SJSA1 (cell line): ENCODE measurements at regions not wholly inside any gene's neighbourhood (a gene's known extent, or its start where the extent isn't known, plus 50 kb on each side); places are given as distances from the start of the nearest gene placed in this dataset.
"Not testable (repeated sequence)": the region's sequence is repeated elsewhere in the genome, so short reads cannot be mapped to it uniquely, and the experiment has no call there.

Source experiments
- DNase-seq, 2 experiments: peaks; one replicate each; pipeline ENCODE4 v3.0.0-alpha.2; 2015 to 2020; ENCODE audit warnings: low spot score in 2 of 2, low read depth in 1 of 2
- H3K27ac ChIP-seq: fragments of 250-450 bp; sonication (Bioruptor Pico); 2 replicates; pipeline ENCODE4 v1.5.1; 2020; ENCODE audit warnings: mild to moderate bottlenecking, moderate library complexity
- H3K27me3 ChIP-seq: fragments of 250-450 bp; sonication (Bioruptor Pico); replicated peaks from 2 replicates; pipeline ENCODE4 v1.5.1; 2020; ENCODE audit warnings: mild to moderate bottlenecking, moderate library complexity
- H3K36me3 ChIP-seq: fragments of 250-450 bp; sonication (Bioruptor Pico); 2 replicates; pipeline ENCODE4 v1.5.1; 2020; ENCODE audit warnings: mild to moderate bottlenecking
- H3K4me1 ChIP-seq: fragments of 250-450 bp; sonication (Bioruptor Pico); replicated peaks from 2 replicates; pipeline ENCODE4 v1.6.1; 2021; ENCODE audit warnings: mild to moderate bottlenecking
- H3K4me3 ChIP-seq: fragments of 250-450 bp; sonication (Bioruptor Pico); 2 replicates; pipeline ENCODE4 v1.5.1; 2020; ENCODE audit warnings: mild to moderate bottlenecking
- H3K9me3 ChIP-seq: fragments of 250-450 bp; sonication (Bioruptor Pico); replicated peaks from 2 replicates; pipeline ENCODE4 v1.5.1; 2020; ENCODE audit warnings: mild to moderate bottlenecking

GRCh38 chr6:81515562-81516453 is 236.7 kb downstream of the TENT5A start:
- Histone ChIP-seq H3K9me3 (no peaks in the 10 kb centered on the region), H3K4me3 (no peak overlapping the region), H3K4me1 (no peaks in the 10 kb centered on the region), H3K27ac (no peak overlapping the region), H3K27me3 (no peaks in the 10 kb centered on the region), H3K36me3 (no peaks in the 10 kb centered on the region)
- no peak for DNase-seq

GRCh38 chr6:81514195-81514594 is 238.3 kb downstream of the TENT5A start:
- H3K4me1 ChIP-seq, H3K27ac ChIP-seq, H3K4me3 ChIP-seq, H3K27me3 ChIP-seq, DNase-seq, H3K9me3 ChIP-seq, H3K36me3 ChIP-seq: not testable (repeated sequence)

GRCh38 chr6:81511423-81511822 is 241.1 kb downstream of the TENT5A start:
- Histone ChIP-seq H3K4me3 (no peak overlapping the region), H3K27me3 (no peaks in the 10 kb centered on the region), H3K36me3 (no peaks in the 10 kb centered on the region), H3K9me3 (no peaks in the 10 kb centered on the region), H3K4me1 (no peaks in the 10 kb centered on the region), H3K27ac (no peak overlapping the region)
- no peak for DNase-seq

- Histone ChIP-seq H3K9me3 (no peaks in the 10 kb centered on the region), H3K4me3 (no peak overlapping the region), H3K4me1 (no peaks in the 10 kb centered on the region), H3K27ac (no peak overlapping the region), H3K27me3 (no peaks in the 10 kb centered on the region), H3K36me3 (no peaks in the 10 kb centered on the region)
- no peak for DNase-seq
These were observed 256.5 kb downstream of the TENT5A start for GRCh38 chr6:81495999-81496398.

- H3K9me3 ChIP-seq = no peaks in the 10 kb centered on the region
These were observed 260.9 kb downstream of the TENT5A start for GRCh38 chr6:81491454-81492101.

GRCh38 chr6:81487489-81487888 is 265.0 kb downstream of the TENT5A start:
- no peak overlapping the region for H3K4me3 ChIP-seq
- H3K4me1 ChIP-seq = no peaks in the 10 kb centered on the region
- DNase-seq = no peak
- no peaks in the 10 kb centered on the region for H3K27me3 ChIP-seq
- H3K36me3 ChIP-seq = no peaks in the 10 kb centered on the region
- H3K27ac ChIP-seq = no peak overlapping the region
- H3K9me3 ChIP-seq = no peaks in the 10 kb centered on the region

More at GRCh38 chr6:81491454-81492101, 260.9 kb downstream of the TENT5A start:
- H3K27ac ChIP-seq = no peak overlapping the region
- no peaks in the 10 kb centered on the region for H3K4me1 ChIP-seq
- H3K36me3 ChIP-seq = no peaks in the 10 kb centered on the region
- H3K4me3 ChIP-seq = no peak overlapping the region
- H3K27me3 ChIP-seq = no peaks in the 10 kb centered on the region
- no peak for DNase-seq

GRCh38 chr6:81486234-81486633 is 266.2 kb downstream of the TENT5A start:
- Histone ChIP-seq H3K9me3 (no peaks in the 10 kb centered on the region), H3K4me3 (no peak overlapping the region), H3K27me3 (no peaks in the 10 kb centered on the region), H3K36me3 (no peaks in the 10 kb centered on the region), H3K27ac (no peak overlapping the region), H3K4me1 (no peaks in the 10 kb centered on the region)
- DNase-seq = no peak

GRCh38 chr6:81485395-81485794 is 267.1 kb downstream of the TENT5A start:
- H3K36me3 ChIP-seq = no peaks in the 10 kb centered on the region
- DNase-seq = no peak
- H3K27me3 ChIP-seq = no peaks in the 10 kb centered on the region

GRCh38 chr6:81484251-81484650 is 268.2 kb downstream of the TENT5A start:
- DNase-seq = no peak
- no peaks in the 10 kb centered on the region for H3K9me3 ChIP-seq
- H3K4me3 ChIP-seq = no peak overlapping the region

More at GRCh38 chr6:81485395-81485794, 267.1 kb downstream of the TENT5A start:
- Histone ChIP-seq H3K27ac (no peak overlapping the region), H3K4me1 (no peaks in the 10 kb centered on the region), H3K4me3 (no peak overlapping the region), H3K9me3 (no peaks in the 10 kb centered on the region)

GRCh38 chr6:81480139-81480538 is 272.3 kb downstream of the TENT5A start:
- no peaks in the 10 kb centered on the region for H3K27me3 ChIP-seq
- DNase-seq = no peak
- H3K4me1 ChIP-seq = no peaks in the 10 kb centered on the region

More at GRCh38 chr6:81484251-81484650, 268.2 kb downstream of the TENT5A start:
- Histone ChIP-seq H3K27ac (no peak overlapping the region), H3K36me3 (no peaks in the 10 kb centered on the region), H3K27me3 (no peaks in the 10 kb centered on the region), H3K4me1 (no peaks in the 10 kb centered on the region)

GRCh38 chr6:81476881-81477280 is 275.6 kb downstream of the TENT5A start:
- Histone ChIP-seq H3K36me3 (no peaks in the 10 kb centered on the region), H3K9me3 (no peaks in the 10 kb centered on the region; the same call in 1 of the 2 replicates), H3K4me3 (no peak overlapping the region), H3K27me3 (no peaks in the 10 kb centered on the region), H3K4me1 (no peaks in the 10 kb centered on the region), H3K27ac (no peak overlapping the region)
- no peak for DNase-seq

More at GRCh38 chr6:81480139-81480538, 272.3 kb downstream of the TENT5A start:
- H3K27ac ChIP-seq = no peak overlapping the region
- H3K36me3 ChIP-seq = no peaks in the 10 kb centered on the region
- no peaks in the 10 kb centered on the region; the same call in 1 of the 2 replicates for H3K9me3 ChIP-seq
- H3K4me3 ChIP-seq = no peak overlapping the region

GRCh38 chr6:81475646-81476045 is 276.8 kb downstream of the TENT5A start:
- Histone ChIP-seq H3K27ac (no peak overlapping the region), H3K4me3 (no peak overlapping the region), H3K9me3 (no peaks in the 10 kb centered on the region; the same call in 1 of the 2 replicates), H3K27me3 (no peaks in the 10 kb centered on the region), H3K36me3 (no peaks in the 10 kb centered on the region), H3K4me1 (no peaks in the 10 kb centered on the region)
- DNase-seq = no peak

GRCh38 chr6:81465859-81466258 is 286.6 kb downstream of the TENT5A start:
- H3K27me3 ChIP-seq = no peaks in the 10 kb centered on the region
- H3K4me1 ChIP-seq = no peaks in the 10 kb centered on the region
- H3K4me3 ChIP-seq = no peak overlapping the region
- DNase-seq = no peak
- H3K27ac ChIP-seq = no peak overlapping the region
- H3K36me3 ChIP-seq = no peaks in the 10 kb centered on the region
- H3K9me3 ChIP-seq = no peaks in the 10 kb centered on the region

GRCh38 chr6:81456416-81456815 is 296.1 kb downstream of the TENT5A start:
- H3K4me3 ChIP-seq = no peak overlapping the region
- no peak for DNase-seq
- no peaks in the 10 kb centered on the region for H3K4me1 ChIP-seq
- no peak overlapping the region for H3K27ac ChIP-seq
- H3K9me3 ChIP-seq = no peaks in the 10 kb centered on the region
- no peaks in the 10 kb centered on the region for H3K27me3 ChIP-seq
- no peaks in the 10 kb centered on the region for H3K36me3 ChIP-seq
